ENCODE measurements at regions not wholly inside any gene's neighbourhood (a gene's known extent, or its start where the extent isn't known, plus 50 kb on each side); places are given as distances from the start of the nearest gene placed in this dataset.
A peak's percentile ranks its signal among the peaks of the same experiment; 100 is the strongest.

- H3K27ac ChIP-seq: peak overlapping the region in 1 of 5 donors; percentile 4
- intact Hi-C loops (cut with DNase I): no loop called here
- no peaks in the 10 kb centered on the region for H3K36me3 ChIP-seq (replicated peaks in 1 of 2)
- H3K27me3 ChIP-seq: no peaks in the 10 kb centered on the region
- H3K9me3 ChIP-seq (replicated peaks in 1 of 3): no peaks in the 10 kb centered on the region
- H3K4me1 ChIP-seq (replicated peaks in 1 of 2): peaks cover 4 to 25% of the 10 kb centered on the region in 2 donors
- TF ChIP-seq, protein P1, sequence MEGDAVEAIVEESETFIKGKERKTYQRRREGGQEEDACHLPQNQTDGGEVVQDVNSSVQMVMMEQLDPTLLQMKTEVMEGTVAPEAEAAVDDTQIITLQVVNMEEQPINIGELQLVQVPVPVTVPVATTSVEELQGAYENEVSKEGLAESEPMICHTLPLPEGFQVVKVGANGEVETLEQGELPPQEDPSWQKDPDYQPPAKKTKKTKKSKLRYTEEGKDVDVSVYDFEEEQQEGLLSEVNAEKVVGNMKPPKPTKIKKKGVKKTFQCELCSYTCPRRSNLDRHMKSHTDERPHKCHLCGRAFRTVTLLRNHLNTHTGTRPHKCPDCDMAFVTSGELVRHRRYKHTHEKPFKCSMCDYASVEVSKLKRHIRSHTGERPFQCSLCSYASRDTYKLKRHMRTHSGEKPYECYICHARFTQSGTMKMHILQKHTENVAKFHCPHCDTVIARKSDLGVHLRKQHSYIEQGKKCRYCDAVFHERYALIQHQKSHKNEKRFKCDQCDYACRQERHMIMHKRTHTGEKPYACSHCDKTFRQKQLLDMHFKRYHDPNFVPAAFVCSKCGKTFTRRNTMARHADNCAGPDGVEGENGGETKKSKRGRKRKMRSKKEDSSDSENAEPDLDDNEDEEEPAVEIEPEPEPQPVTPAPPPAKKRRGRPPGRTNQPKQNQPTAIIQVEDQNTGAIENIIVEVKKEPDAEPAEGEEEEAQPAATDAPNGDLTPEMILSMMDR (IDR thresholded peaks at IDR 0.05): no peak
- TF ChIP-seq POLR2A (IDR thresholded peaks at IDR 0.05): no peak
- no peak overlapping the region for H3K4me3 ChIP-seq
- WGBS, 4 donors: 28 to 41% (median 37%) methylated on average over 3 of the region's 3 CpGs
- no peak for DNase-seq
Observed at GRCh38 chr3:177946936-177947335, 589.3 kb upstream of the KCNMB2 start.

GRCh38 chr3:177947901-177948300 lies 588.3 kb upstream of the KCNMB2 start:
- H3K4me1 ChIP-seq (replicated peaks in 1 of 2): peaks cover 4 to 25% of the 10 kb centered on the region in 2 donors
- no peak overlapping the region for H3K4me3 ChIP-seq
- no peaks in the 10 kb centered on the region for H3K9me3 ChIP-seq (replicated peaks in 1 of 3)
- intact Hi-C loops (cut with DNase I): no loop called here
- TF ChIP-seq, protein P1 (IDR thresholded peaks at IDR 0.05): no peak
- TF ChIP-seq POLR2A (IDR thresholded peaks at IDR 0.05): no peak
- H3K27ac ChIP-seq: no peak overlapping the region
- H3K36me3 ChIP-seq (replicated peaks in 1 of 2): no peaks in the 10 kb centered on the region
- no peaks in the 10 kb centered on the region for H3K27me3 ChIP-seq
- 96 to 98% (median 97%) methylated on average over 2 of the region's 2 CpGs for WGBS, 4 donors
- DNase-seq: no peak

DNA sequence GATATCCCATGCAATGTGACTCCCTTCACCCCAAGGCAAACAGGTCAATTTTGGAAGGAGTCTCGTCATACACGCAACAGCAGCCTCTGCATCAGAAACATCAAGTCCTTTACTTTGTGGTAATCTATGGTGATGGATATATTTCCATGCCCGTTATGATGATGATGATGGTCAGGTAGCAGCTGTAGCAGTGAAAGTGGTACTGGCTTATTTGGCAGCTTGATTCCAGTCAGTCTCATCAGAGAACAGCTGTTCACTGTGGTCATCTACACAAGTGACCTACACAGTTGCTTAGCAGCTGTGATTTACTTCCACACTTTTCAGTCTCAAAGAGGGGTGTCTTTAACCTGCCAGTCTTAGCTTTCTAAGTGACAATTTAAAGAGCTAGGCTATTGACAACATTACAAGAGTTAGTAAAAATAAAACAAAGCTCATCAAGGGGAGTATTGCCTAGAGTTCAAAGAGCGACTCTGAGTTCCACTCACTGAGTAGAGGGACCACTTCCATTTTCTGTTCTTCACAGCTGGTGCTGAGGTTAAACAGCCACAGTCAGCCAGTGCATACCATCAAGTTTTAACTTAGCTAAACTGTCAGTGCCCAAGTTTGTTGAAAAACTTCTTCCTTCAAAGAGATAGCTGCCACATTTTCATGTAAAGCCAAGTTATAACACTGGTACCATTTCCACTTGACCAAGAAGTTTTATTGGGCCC lies 587.4 kb upstream of the KCNMB2 start:
- TF ChIP-seq POLR2A (IDR thresholded peaks at IDR 0.05): no peak
- TF ChIP-seq, protein P1 (IDR thresholded peaks at IDR 0.05): no peak
- intact Hi-C loops (cut with DNase I): no loop called here
- H3K27me3 ChIP-seq: no peaks in the 10 kb centered on the region
- WGBS, 4 donors: 94 to 95% (median 95%) methylated on average over 4 of the region's 4 CpGs
- H3K27ac ChIP-seq: no peak overlapping the region
- no peak for DNase-seq
- no peaks in the 10 kb centered on the region for H3K9me3 ChIP-seq (replicated peaks in 1 of 3)
- H3K36me3 ChIP-seq (replicated peaks in 1 of 2): no peaks in the 10 kb centered on the region
- H3K4me1 ChIP-seq (replicated peaks in 1 of 2): peaks cover 4 to 25% of the 10 kb centered on the region in 2 donors
- H3K4me3 ChIP-seq: no peak overlapping the region

DNA sequence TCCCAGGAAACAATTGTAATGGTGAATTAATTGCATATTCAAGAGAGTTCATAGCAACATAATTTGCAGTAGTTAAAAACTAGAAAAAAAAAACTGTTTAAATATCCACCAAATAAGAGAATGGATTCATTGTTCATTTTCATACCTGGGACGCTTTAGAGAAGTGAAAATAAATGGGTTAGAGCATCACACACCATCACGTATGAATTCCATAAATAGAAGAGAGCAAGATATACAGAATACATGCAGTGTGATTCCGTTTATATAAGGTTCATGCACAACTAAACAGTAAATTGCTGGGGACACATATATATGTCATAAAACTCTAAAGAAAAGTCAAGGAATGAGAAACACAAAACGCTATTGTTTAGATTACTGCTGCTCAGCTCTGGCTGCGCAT lies 577.0 kb upstream of the KCNMB2 start:
- no peak overlapping the region for H3K4me3 ChIP-seq
- WGBS, 4 donors: 85 to 92% (median 91%) methylated on average over 5 of the region's 5 CpGs
- H3K36me3 ChIP-seq (replicated peaks in 1 of 2): no peaks in the 10 kb centered on the region
- no peak for TF ChIP-seq POLR2A (IDR thresholded peaks at IDR 0.05)
- TF ChIP-seq, protein P1 (IDR thresholded peaks at IDR 0.05): no peak
- H3K9me3 ChIP-seq (replicated peaks in 1 of 3): no peaks in the 10 kb centered on the region
- no peak for DNase-seq
- no peaks in the 10 kb centered on the region for H3K27me3 ChIP-seq
- peaks cover 4 to 9% of the 10 kb centered on the region in 2 donors for H3K4me1 ChIP-seq (replicated peaks in 1 of 2)
- H3K27ac ChIP-seq: no peak overlapping the region
- intact Hi-C loops (cut with DNase I): no loop called here

All from adrenal gland (tissue), 9 donors.